ENCODE measurements at regions not wholly inside any gene's neighbourhood (a gene's known extent, or its start where the extent isn't known, plus 50 kb on each side); places are given as distances from the start of the nearest gene placed in this dataset.

GRCh38 chr10:4685904-4686643 lies 139.9 kb upstream of the AKR1E2 start:
- WGBS, 2 experiments (ENCODE audit: low coverage in 1 of 2, low lambda C conversion rate in 2 of 2, missing lambda C conversion rate in 2 of 2), result 61 to 74% methylated on average over 5 of the region's 5 CpGs
- Histone ChIP-seq H3K4me2 (ENCODE audit: unreplicated experiment) (peak overlapping the region; percentile 58), H3K79me2 (ENCODE audit: insufficient read depth) (no peaks in the 10 kb centered on the region), H3K27ac (peak overlapping the region; percentile 78), H3K9me2 (ENCODE audit: insufficient read depth) (no peaks in the 10 kb centered on the region), H3K9me3 (ENCODE audit: low read depth) (no peaks in the 10 kb centered on the region), H3F3A (ENCODE audit: insufficient read depth) (peaks cover 30% of the 10 kb centered on the region), H3K4me3 (no peak overlapping the region), H3K4me1 (ENCODE audit: insufficient read depth) (peaks cover 45% of the 10 kb centered on the region), H3K9ac (peak overlapping the region; percentile 58), H3K36me3 (ENCODE audit: low read depth) (no peaks in the 10 kb centered on the region), H3K27me3 (replicated peaks; ENCODE audit: insufficient read depth) (no peaks in the 10 kb centered on the region), H4K20me1 (ENCODE audit: insufficient read depth) (no peaks in the 10 kb centered on the region), H2AFZ (no peak overlapping the region)
- peak; percentile 14 for DNase-seq
- in situ Hi-C loops (cut with MboI), result no loop called here
- TF ChIP-seq EZH2phosphoT487 (IDR thresholded peaks at IDR 0.05; ENCODE audit: insufficient read depth, low read depth), result no peak
- no peak for TF ChIP-seq EZH2 (IDR thresholded peaks at IDR 0.05; ENCODE audit: insufficient read depth, poor library complexity, severe bottlenecking)

- H3K9me3 ChIP-seq (ENCODE audit: low read depth), result no peaks in the 10 kb centered on the region
- peaks cover 30% of the 10 kb centered on the region for H3F3A ChIP-seq (ENCODE audit: insufficient read depth)
- H3K79me2 ChIP-seq (ENCODE audit: insufficient read depth), result no peaks in the 10 kb centered on the region
- peak overlapping the region; percentile 78 for H3K27ac ChIP-seq
- no peaks in the 10 kb centered on the region for H3K36me3 ChIP-seq (ENCODE audit: low read depth)
- no peak for DNase-seq
- TF ChIP-seq EZH2phosphoT487 (IDR thresholded peaks at IDR 0.05; ENCODE audit: insufficient read depth, low read depth), result no peak
- TF ChIP-seq EZH2 (IDR thresholded peaks at IDR 0.05; ENCODE audit: insufficient read depth, poor library complexity, severe bottlenecking), result no peak
- no peak overlapping the region for H3K4me2 ChIP-seq (ENCODE audit: unreplicated experiment)
- no peak overlapping the region for H3K9ac ChIP-seq
- no peak overlapping the region for H3K4me3 ChIP-seq
- H3K27me3 ChIP-seq (replicated peaks; ENCODE audit: insufficient read depth), result no peaks in the 10 kb centered on the region
- H2AFZ ChIP-seq, result no peak overlapping the region
- H3K4me1 ChIP-seq (ENCODE audit: insufficient read depth), result peaks cover 45% of the 10 kb centered on the region
- H4K20me1 ChIP-seq (ENCODE audit: insufficient read depth), result no peaks in the 10 kb centered on the region
- H3K9me2 ChIP-seq (ENCODE audit: insufficient read depth), result no peaks in the 10 kb centered on the region
- in situ Hi-C loops (cut with MboI), result no loop called here
- WGBS, 2 experiments (ENCODE audit: low coverage in 1 of 2, low lambda C conversion rate in 2 of 2, missing lambda C conversion rate in 2 of 2), result 82 to 87% methylated on average over 3 of the region's 3 CpGs
Measured at GRCh38 chr10:4685491-4685890, 140.5 kb upstream of the AKR1E2 start.

- Histone ChIP-seq H3F3A (ENCODE audit: insufficient read depth) (peaks cover 30% of the 10 kb centered on the region), H3K27ac (no peak overlapping the region), H3K9ac (no peak overlapping the region), H3K4me2 (ENCODE audit: unreplicated experiment) (no peak overlapping the region), H3K4me1 (ENCODE audit: insufficient read depth) (peaks cover 45% of the 10 kb centered on the region), H3K36me3 (ENCODE audit: low read depth) (no peaks in the 10 kb centered on the region), H3K79me2 (ENCODE audit: insufficient read depth) (no peaks in the 10 kb centered on the region), H3K9me2 (ENCODE audit: insufficient read depth) (no peaks in the 10 kb centered on the region), H2AFZ (no peak overlapping the region), H4K20me1 (ENCODE audit: insufficient read depth) (no peaks in the 10 kb centered on the region), H3K9me3 (ENCODE audit: low read depth) (no peaks in the 10 kb centered on the region), H3K4me3 (no peak overlapping the region), H3K27me3 (replicated peaks; ENCODE audit: insufficient read depth) (no peaks in the 10 kb centered on the region)
- in situ Hi-C loops (cut with MboI), result no loop called here
- DNase-seq, result peak; percentile 54
- no peak for TF ChIP-seq EZH2phosphoT487 (IDR thresholded peaks at IDR 0.05; ENCODE audit: insufficient read depth, low read depth)
- TF ChIP-seq EZH2 (IDR thresholded peaks at IDR 0.05; ENCODE audit: insufficient read depth, poor library complexity, severe bottlenecking), result no peak
Measured at GRCh38 chr10:4684434-4684833, 141.6 kb upstream of the AKR1E2 start.

GRCh38 chr10:4683838-4684237 lies 142.2 kb upstream of the AKR1E2 start:
- no peaks in the 10 kb centered on the region for H3K9me2 ChIP-seq (ENCODE audit: insufficient read depth)
- H3K27ac ChIP-seq, result no peak overlapping the region
- no peak overlapping the region for H2AFZ ChIP-seq
- WGBS, 2 experiments (ENCODE audit: low coverage in 1 of 2, low lambda C conversion rate in 2 of 2, missing lambda C conversion rate in 2 of 2), result 79 to 80% methylated on average over 8 of the region's 8 CpGs
- H3F3A ChIP-seq (ENCODE audit: insufficient read depth), result peaks cover 32% of the 10 kb centered on the region
- no peaks in the 10 kb centered on the region for H3K27me3 ChIP-seq (replicated peaks; ENCODE audit: insufficient read depth)
- no peaks in the 10 kb centered on the region for H3K36me3 ChIP-seq (ENCODE audit: low read depth)
- no peak overlapping the region for H3K4me3 ChIP-seq
- in situ Hi-C loops (cut with MboI), result no loop called here
- TF ChIP-seq EZH2 (IDR thresholded peaks at IDR 0.05; ENCODE audit: insufficient read depth, poor library complexity, severe bottlenecking) (no peak), EZH2phosphoT487 (IDR thresholded peaks at IDR 0.05; ENCODE audit: insufficient read depth, low read depth) (no peak)
- H4K20me1 ChIP-seq (ENCODE audit: insufficient read depth), result no peaks in the 10 kb centered on the region
- H3K9me3 ChIP-seq (ENCODE audit: low read depth), result no peaks in the 10 kb centered on the region
- peaks cover 45% of the 10 kb centered on the region for H3K4me1 ChIP-seq (ENCODE audit: insufficient read depth)
- DNase-seq, result peak; percentile 37
- no peaks in the 10 kb centered on the region for H3K79me2 ChIP-seq (ENCODE audit: insufficient read depth)
- no peak overlapping the region for H3K9ac ChIP-seq
- H3K4me2 ChIP-seq (ENCODE audit: unreplicated experiment), result no peak overlapping the region
